GM13977 (cell line): ENCODE measurements at regions not wholly inside any gene's neighbourhood (a gene's known extent, or its start where the extent isn't known, plus 50 kb on each side); places are given as distances from the start of the nearest gene placed in this dataset.

Source experiments
- DNase-seq: peaks from one replicate; pipeline ENCODE4 v3.0.0; 2012; ENCODE audit warnings: low spot score
- in situ Hi-C: fragments of 300-500 bp; cut with MboI; formaldehyde crosslinking; loops from one replicate; pipeline ENCODE4 v1.12.0; 2022; ENCODE audit warnings: low sequenced_read_pairs, low pct_unique_long_range_greater_than_20kb, mixed read lengths, inconsistent platforms; ENCODE audit not compliant: unreplicated experiment
- TF ChIP-seq, protein P1 (sequence below): IDR thresholded peaks from 2 replicates; pipeline ENCODE4 v1.5.1; 2012; ENCODE audit warnings: mild to moderate bottlenecking, control low read depth; ENCODE audit not compliant: insufficient read depth; ENCODE audit errors: extremely low read depth, missing control alignments

- in situ Hi-C loops, result no loop called here
- TF ChIP-seq, protein P1, sequence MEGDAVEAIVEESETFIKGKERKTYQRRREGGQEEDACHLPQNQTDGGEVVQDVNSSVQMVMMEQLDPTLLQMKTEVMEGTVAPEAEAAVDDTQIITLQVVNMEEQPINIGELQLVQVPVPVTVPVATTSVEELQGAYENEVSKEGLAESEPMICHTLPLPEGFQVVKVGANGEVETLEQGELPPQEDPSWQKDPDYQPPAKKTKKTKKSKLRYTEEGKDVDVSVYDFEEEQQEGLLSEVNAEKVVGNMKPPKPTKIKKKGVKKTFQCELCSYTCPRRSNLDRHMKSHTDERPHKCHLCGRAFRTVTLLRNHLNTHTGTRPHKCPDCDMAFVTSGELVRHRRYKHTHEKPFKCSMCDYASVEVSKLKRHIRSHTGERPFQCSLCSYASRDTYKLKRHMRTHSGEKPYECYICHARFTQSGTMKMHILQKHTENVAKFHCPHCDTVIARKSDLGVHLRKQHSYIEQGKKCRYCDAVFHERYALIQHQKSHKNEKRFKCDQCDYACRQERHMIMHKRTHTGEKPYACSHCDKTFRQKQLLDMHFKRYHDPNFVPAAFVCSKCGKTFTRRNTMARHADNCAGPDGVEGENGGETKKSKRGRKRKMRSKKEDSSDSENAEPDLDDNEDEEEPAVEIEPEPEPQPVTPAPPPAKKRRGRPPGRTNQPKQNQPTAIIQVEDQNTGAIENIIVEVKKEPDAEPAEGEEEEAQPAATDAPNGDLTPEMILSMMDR, result no peak
- no peak for DNase-seq
These were observed 223.2 kb upstream of the ZNF507 start for GRCh38 chr19:32122258-32122657.

DNA sequence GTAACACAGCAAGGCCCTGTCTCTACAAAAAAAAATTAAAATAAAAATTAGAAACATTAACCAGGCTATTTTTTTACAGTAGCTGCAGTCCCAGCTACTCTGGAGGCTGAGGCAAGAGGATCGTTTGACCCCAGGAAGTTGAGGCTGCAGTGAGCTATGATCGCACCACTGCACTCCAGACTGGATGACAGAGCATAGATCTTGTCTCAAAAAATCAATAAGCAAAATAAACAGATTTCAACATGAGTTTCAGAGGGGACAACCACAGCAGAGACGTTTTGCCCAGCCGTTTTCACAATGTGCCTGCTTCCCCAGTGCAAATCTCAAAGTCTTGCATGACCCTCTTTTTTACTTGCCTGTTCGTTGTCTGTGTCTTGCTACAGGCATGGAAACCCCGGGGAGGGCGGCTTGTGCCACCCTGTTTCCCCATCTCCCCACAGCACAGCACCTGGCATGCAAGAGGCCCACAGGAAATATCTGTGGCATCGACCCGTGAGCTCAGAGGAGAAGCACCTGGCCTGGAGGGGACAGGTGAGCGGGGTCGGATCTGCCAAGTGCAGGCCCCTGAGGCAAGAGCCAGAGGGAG, 222.0 kb upstream of the ZNF507 start:
- no peak for DNase-seq
- TF ChIP-seq, protein P1, result no peak
- in situ Hi-C loops, result no loop called here

DNA sequence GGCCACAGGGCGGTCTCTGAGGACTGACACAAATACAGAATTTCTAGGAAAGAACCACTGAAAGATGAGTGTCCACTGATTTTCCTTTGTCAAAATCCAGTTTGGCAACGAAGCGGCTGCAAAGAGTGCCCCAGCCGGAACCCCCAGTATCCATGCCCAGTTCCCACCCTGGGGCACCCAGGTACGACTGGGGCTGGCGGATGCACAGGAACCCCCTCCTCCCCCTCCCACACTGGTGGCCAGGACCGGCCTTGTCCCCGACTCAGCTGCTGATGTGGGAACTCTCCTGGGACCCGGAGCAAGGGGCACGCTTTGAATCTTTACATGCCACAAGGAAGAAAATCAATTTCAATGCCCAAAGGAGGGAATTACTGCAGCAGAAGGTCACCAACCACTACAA, 220.8 kb upstream of the ZNF507 start:
- no peak for DNase-seq
- TF ChIP-seq, protein P1, result no peak
- in situ Hi-C loops, result no loop called here

GRCh38 chr19:32129141-32129540, 216.3 kb upstream of the ZNF507 start:
- no peak for DNase-seq
- in situ Hi-C loops, result no loop called here
- TF ChIP-seq, protein P1, result no peak

GRCh38 chr19:32130332-32130731, 215.1 kb upstream of the ZNF507 start:
- no peak for DNase-seq
- TF ChIP-seq, protein P1, result no peak
- in situ Hi-C loops, result no loop called here

- no peak for DNase-seq
- in situ Hi-C loops, result no loop called here
- TF ChIP-seq, protein P1, result no peak
These were observed 214.4 kb upstream of the ZNF507 start for GRCh38 chr19:32131005-32131404.

DNA sequence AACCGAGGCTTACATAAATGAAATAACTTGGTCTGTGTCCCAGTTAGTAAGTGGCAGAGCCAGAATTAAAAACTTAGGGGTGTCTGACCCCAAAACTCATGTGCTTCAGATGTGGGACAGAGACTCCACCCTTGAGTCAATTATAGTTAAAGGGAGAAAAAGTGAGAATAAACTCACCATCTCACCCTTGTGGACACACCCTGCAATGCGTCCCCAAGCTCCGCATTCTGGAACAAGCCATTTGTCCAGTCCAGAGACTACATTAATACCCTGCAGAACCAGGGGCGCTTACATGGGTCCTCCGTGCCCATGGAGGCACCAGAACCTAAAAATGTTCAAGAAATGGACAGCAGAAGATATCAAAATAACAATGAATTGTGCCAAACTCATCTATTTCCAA, 207.0 kb upstream of the ZNF507 start:
- DNase-seq, result no peak
- in situ Hi-C loops, result no loop called here
- TF ChIP-seq, protein P1, result no peak
